ENCODE measurements at regions not wholly inside any gene's neighbourhood (a gene's known extent, or its start where the extent isn't known, plus 50 kb on each side); places are given as distances from the start of the nearest gene placed in this dataset.

DNA sequence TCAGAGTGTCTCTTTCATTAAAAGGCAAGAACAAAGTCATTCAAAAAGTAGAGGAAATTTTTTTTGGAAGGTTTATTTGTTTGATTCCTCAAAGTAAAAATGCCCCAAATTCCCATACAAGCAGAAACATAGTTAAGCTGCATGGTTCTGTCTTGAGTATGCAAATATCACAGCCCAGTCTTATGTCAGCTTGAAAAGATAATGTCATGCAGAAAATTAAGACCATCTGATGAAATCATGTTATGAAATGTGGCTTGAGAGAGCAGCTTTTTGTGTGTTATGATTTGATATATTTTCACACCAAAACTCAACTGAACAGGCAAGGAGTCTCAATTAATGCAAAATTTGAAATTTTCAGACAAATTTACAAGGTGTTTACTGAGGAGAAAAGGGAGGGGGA is 411.0 kb downstream of the LMO4 start:
- Histone ChIP-seq H3K9me3 (ENCODE audit: low read length) (no peaks in the 10 kb centered on the region), H3K79me2 (ENCODE audit: insufficient read depth, low read length) (no peaks in the 10 kb centered on the region), H3K27ac (ENCODE audit: low read depth, low read length, poor library complexity, severe bottlenecking) (no peak overlapping the region), H3K27me3 (ENCODE audit: insufficient read depth, low read length) (no peaks in the 10 kb centered on the region), H3K9me2 (ENCODE audit: low read depth, low read length) (no peaks in the 10 kb centered on the region), H3K4me2 (ENCODE audit: low read length) (no peak overlapping the region), H4K20me1 (ENCODE audit: insufficient read depth, low read length) (no peaks in the 10 kb centered on the region), H3F3A (ENCODE audit: insufficient read depth, low read length) (no peaks in the 10 kb centered on the region), H3K36me3 (ENCODE audit: insufficient read depth, low read length) (no peaks in the 10 kb centered on the region), H3K4me1 (ENCODE audit: insufficient read depth, low read length, severe bottlenecking) (peaks cover 7% of the 10 kb centered on the region), H2AFZ (ENCODE audit: low read length) (no peak overlapping the region), H3K9ac (ENCODE audit: low read length) (no peak overlapping the region), H3K4me3 (ENCODE audit: low read depth, low read length, poor library complexity, severe bottlenecking) (no peak overlapping the region)
- TF ChIP-seq, protein P1, sequence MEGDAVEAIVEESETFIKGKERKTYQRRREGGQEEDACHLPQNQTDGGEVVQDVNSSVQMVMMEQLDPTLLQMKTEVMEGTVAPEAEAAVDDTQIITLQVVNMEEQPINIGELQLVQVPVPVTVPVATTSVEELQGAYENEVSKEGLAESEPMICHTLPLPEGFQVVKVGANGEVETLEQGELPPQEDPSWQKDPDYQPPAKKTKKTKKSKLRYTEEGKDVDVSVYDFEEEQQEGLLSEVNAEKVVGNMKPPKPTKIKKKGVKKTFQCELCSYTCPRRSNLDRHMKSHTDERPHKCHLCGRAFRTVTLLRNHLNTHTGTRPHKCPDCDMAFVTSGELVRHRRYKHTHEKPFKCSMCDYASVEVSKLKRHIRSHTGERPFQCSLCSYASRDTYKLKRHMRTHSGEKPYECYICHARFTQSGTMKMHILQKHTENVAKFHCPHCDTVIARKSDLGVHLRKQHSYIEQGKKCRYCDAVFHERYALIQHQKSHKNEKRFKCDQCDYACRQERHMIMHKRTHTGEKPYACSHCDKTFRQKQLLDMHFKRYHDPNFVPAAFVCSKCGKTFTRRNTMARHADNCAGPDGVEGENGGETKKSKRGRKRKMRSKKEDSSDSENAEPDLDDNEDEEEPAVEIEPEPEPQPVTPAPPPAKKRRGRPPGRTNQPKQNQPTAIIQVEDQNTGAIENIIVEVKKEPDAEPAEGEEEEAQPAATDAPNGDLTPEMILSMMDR (IDR thresholded peaks at IDR 0.05; ENCODE audit: low read length): no peak
- TF ChIP-seq EZH2 (IDR thresholded peaks at IDR 0.05; ENCODE audit: borderline replicate concordance, low read length): no peak

DNA sequence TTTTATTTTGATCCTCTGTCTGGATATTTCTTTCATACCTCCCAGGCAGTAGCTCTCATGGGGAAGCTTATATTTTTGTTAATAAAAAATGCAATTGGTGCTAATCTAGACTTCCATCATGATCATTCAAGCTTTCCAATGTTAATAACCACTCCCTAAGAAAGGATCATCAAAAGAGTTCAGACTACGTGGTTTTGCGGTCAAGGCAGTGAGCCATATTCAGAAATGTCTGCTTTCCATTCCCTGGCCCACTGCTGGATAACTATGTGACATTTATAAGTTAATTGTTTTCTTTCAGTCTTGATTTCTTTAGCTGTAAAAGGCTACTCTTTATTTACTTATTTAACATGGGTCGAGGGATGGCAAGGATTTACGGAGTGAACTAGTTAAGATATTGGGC is 414.6 kb downstream of the LMO4 start:
- no peak for TF ChIP-seq EZH2 (IDR thresholded peaks at IDR 0.05; ENCODE audit: borderline replicate concordance, low read length)
- TF ChIP-seq, protein P1 (IDR thresholded peaks at IDR 0.05; ENCODE audit: low read length): no peak
- Histone ChIP-seq H3K4me1 (ENCODE audit: insufficient read depth, low read length, severe bottlenecking) (peaks cover 7% of the 10 kb centered on the region), H3K9me2 (ENCODE audit: low read depth, low read length) (no peaks in the 10 kb centered on the region), H3K4me3 (ENCODE audit: low read depth, low read length, poor library complexity, severe bottlenecking) (no peak overlapping the region), H3K9ac (ENCODE audit: low read length) (no peak overlapping the region), H4K20me1 (ENCODE audit: insufficient read depth, low read length) (no peaks in the 10 kb centered on the region), H2AFZ (ENCODE audit: low read length) (no peak overlapping the region), H3K36me3 (ENCODE audit: insufficient read depth, low read length) (no peaks in the 10 kb centered on the region), H3K9me3 (ENCODE audit: low read length) (no peaks in the 10 kb centered on the region), H3K27ac (ENCODE audit: low read depth, low read length, poor library complexity, severe bottlenecking) (no peak overlapping the region), H3K27me3 (ENCODE audit: insufficient read depth, low read length) (no peaks in the 10 kb centered on the region), H3F3A (ENCODE audit: insufficient read depth, low read length) (no peaks in the 10 kb centered on the region), H3K4me2 (ENCODE audit: low read length) (no peak overlapping the region), H3K79me2 (ENCODE audit: insufficient read depth, low read length) (no peaks in the 10 kb centered on the region)

DNA sequence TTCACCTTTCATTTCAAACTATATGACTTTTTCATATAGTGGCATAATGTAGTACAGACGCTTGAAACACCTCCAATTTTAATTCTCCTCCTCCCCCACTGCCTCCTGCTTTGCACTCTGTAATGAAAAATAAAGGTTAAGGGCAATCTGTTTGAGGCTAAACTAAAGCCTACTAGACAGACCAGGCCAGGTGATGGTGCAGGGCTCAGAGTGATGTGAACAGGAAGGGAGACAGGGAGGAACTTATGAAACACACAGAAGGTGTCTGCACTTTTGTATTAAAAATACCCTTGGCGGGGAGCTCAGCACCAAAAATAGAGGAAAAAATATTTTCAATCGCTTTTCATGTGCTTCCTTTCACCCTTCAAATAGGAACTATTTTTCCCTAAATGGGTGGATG is 415.4 kb downstream of the LMO4 start:
- no peak overlapping the region for H3K4me2 ChIP-seq (ENCODE audit: low read length)
- no peak overlapping the region for H3K9ac ChIP-seq (ENCODE audit: low read length)
- H3K4me3 ChIP-seq (ENCODE audit: low read depth, low read length, poor library complexity, severe bottlenecking): no peak overlapping the region
- H3K9me2 ChIP-seq (ENCODE audit: low read depth, low read length): no peaks in the 10 kb centered on the region
- H3K79me2 ChIP-seq (ENCODE audit: insufficient read depth, low read length): no peaks in the 10 kb centered on the region
- TF ChIP-seq, protein P1 (IDR thresholded peaks at IDR 0.05; ENCODE audit: low read length): no peak
- no peak for TF ChIP-seq EZH2 (IDR thresholded peaks at IDR 0.05; ENCODE audit: borderline replicate concordance, low read length)
- H3K27me3 ChIP-seq (ENCODE audit: insufficient read depth, low read length): no peaks in the 10 kb centered on the region
- no peaks in the 10 kb centered on the region for H3K9me3 ChIP-seq (ENCODE audit: low read length)
- H2AFZ ChIP-seq (ENCODE audit: low read length): peak overlapping the region; percentile 33; the same call in 1 of the 2 replicates
- H3F3A ChIP-seq (ENCODE audit: insufficient read depth, low read length): no peaks in the 10 kb centered on the region
- peaks cover 7% of the 10 kb centered on the region for H3K4me1 ChIP-seq (ENCODE audit: insufficient read depth, low read length, severe bottlenecking)
- H4K20me1 ChIP-seq (ENCODE audit: insufficient read depth, low read length): no peaks in the 10 kb centered on the region
- no peak overlapping the region for H3K27ac ChIP-seq (ENCODE audit: low read depth, low read length, poor library complexity, severe bottlenecking)
- no peaks in the 10 kb centered on the region for H3K36me3 ChIP-seq (ENCODE audit: insufficient read depth, low read length)

Measured in OCI-LY1 (cell line).